ENCODE measurements at regions not wholly inside any gene's neighbourhood (a gene's known extent, or its start where the extent isn't known, plus 50 kb on each side); places are given as distances from the start of the nearest gene placed in this dataset.

- Histone ChIP-seq H3K4me1 (no peaks in the 10 kb centered on the region), H3K27me3 (no peaks in the 10 kb centered on the region), H3K27ac (no peak overlapping the region), H3K36me3 (no peaks in the 10 kb centered on the region), H3K9me3 (no peaks in the 10 kb centered on the region), H3K4me3 (no peak overlapping the region)
- 69 to 72% methylated on average over 6 of the region's 6 CpGs for WGBS, 2 donors
- TF ChIP-seq EP300 (IDR thresholded peaks at IDR 0.05) (no peak), POLR2AphosphoS5 (IDR thresholded peaks at IDR 0.05) (no peak), POLR2A (IDR thresholded peaks at IDR 0.05) (no peak)
- TF ChIP-seq, protein P1, sequence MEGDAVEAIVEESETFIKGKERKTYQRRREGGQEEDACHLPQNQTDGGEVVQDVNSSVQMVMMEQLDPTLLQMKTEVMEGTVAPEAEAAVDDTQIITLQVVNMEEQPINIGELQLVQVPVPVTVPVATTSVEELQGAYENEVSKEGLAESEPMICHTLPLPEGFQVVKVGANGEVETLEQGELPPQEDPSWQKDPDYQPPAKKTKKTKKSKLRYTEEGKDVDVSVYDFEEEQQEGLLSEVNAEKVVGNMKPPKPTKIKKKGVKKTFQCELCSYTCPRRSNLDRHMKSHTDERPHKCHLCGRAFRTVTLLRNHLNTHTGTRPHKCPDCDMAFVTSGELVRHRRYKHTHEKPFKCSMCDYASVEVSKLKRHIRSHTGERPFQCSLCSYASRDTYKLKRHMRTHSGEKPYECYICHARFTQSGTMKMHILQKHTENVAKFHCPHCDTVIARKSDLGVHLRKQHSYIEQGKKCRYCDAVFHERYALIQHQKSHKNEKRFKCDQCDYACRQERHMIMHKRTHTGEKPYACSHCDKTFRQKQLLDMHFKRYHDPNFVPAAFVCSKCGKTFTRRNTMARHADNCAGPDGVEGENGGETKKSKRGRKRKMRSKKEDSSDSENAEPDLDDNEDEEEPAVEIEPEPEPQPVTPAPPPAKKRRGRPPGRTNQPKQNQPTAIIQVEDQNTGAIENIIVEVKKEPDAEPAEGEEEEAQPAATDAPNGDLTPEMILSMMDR (IDR thresholded peaks at IDR 0.05) = no peak
- intact Hi-C loops (cut with DNase I) = no loop called here
- no peak for DNase-seq
Observed at GRCh38 chr7:35366167-35367155, 112.6 kb upstream of the TBX20 start.

- H3K27me3 ChIP-seq = no peaks in the 10 kb centered on the region
- TF ChIP-seq EP300 (IDR thresholded peaks at IDR 0.05) (no peak), POLR2A (IDR thresholded peaks at IDR 0.05) (no peak), POLR2AphosphoS5 (IDR thresholded peaks at IDR 0.05) (no peak)
- TF ChIP-seq, protein P1 (IDR thresholded peaks at IDR 0.05) = no peak
- no peak overlapping the region for H3K4me3 ChIP-seq
- no peak overlapping the region for H3K27ac ChIP-seq
- WGBS, 2 donors = 63 to 85% methylated on average over 1 of the region's 1 CpG
- H3K36me3 ChIP-seq = no peaks in the 10 kb centered on the region
- intact Hi-C loops (cut with DNase I) = no loop called here
- H3K4me1 ChIP-seq = no peaks in the 10 kb centered on the region
- H3K9me3 ChIP-seq = no peaks in the 10 kb centered on the region
- DNase-seq = no peak
Observed at GRCh38 chr7:35365523-35365922, 111.6 kb upstream of the TBX20 start.

GRCh38 chr7:35362341-35362740, 108.4 kb upstream of the TBX20 start:
- Histone ChIP-seq H3K27me3 (no peaks in the 10 kb centered on the region), H3K4me3 (no peak overlapping the region), H3K4me1 (no peaks in the 10 kb centered on the region), H3K27ac (no peak overlapping the region), H3K9me3 (peaks cover 0 to 8% (median 0%) of the 10 kb centered on the region in 4 donors), H3K36me3 (no peaks in the 10 kb centered on the region)
- TF ChIP-seq EP300 (IDR thresholded peaks at IDR 0.05) = no peak
- TF ChIP-seq, protein P1 (IDR thresholded peaks at IDR 0.05) = no peak
- TF ChIP-seq POLR2A (IDR thresholded peaks at IDR 0.05) = no peak
- TF ChIP-seq POLR2AphosphoS5 (IDR thresholded peaks at IDR 0.05) = no peak
- 53 to 70% methylated on average over 6 of the region's 6 CpGs for WGBS, 2 donors
- no peak for DNase-seq
- intact Hi-C loops (cut with DNase I) = no loop called here

DNA sequence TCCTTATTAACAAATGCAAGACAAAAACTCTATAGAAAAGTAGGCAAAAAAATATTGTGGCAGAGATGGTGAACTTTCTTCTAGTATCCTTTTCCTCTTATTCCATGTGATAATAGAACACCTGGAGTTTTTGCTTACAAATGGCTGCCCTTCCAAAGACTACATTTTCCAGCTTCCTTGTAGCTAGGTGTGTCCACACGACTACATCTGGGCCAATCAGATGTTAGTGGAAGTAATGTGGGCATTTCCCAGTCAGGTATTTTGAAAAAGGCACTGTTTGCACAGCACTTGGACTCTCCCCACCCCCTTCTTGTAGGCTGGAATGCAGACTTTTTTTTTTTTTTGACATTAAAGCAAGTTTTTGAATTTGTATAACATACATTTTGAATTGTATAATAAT, 105.5 kb upstream of the TBX20 start:
- Histone ChIP-seq H3K4me3 (no peak overlapping the region), H3K27me3 (no peaks in the 10 kb centered on the region), H3K27ac (no peak overlapping the region), H3K4me1 (no peaks in the 10 kb centered on the region), H3K9me3 (peaks cover 0 to 8% (median 0%) of the 10 kb centered on the region in 4 donors), H3K36me3 (no peaks in the 10 kb centered on the region)
- DNase-seq = no peak
- TF ChIP-seq EP300 (IDR thresholded peaks at IDR 0.05) (no peak), POLR2A (IDR thresholded peaks at IDR 0.05) (no peak), POLR2AphosphoS5 (IDR thresholded peaks at IDR 0.05) (no peak)
- TF ChIP-seq, protein P1 (IDR thresholded peaks at IDR 0.05) = no peak
- 21 to 64% methylated on average over 1 of the region's 1 CpG for WGBS, 2 donors
- intact Hi-C loops (cut with DNase I) = no loop called here

All from sigmoid colon (tissue), 6 donors.